HUES6 (cell line): ENCODE measurements at regions not wholly inside any gene's neighbourhood (a gene's known extent, or its start where the extent isn't known, plus 50 kb on each side); places are given as distances from the start of the nearest gene placed in this dataset.
"Not testable (repeated sequence)": the region's sequence is repeated elsewhere in the genome, so short reads cannot be mapped to it uniquely, and the experiment has no call there.

Experiments used
- H3K27ac ChIP-seq: 2 replicates; pipeline ENCODE4 v1.7.0; 2013; ENCODE audit warnings: low read depth, mild to moderate bottlenecking, low read length, inconsistent platforms
- H3K27me3 ChIP-seq: 2 replicates; pipeline ENCODE4 v1.6.1; 2013; ENCODE audit warnings: low read length; ENCODE audit not compliant: control insufficient read depth, insufficient read depth
- H3K36me3 ChIP-seq: 2 replicates; pipeline ENCODE4 v1.6.1; 2013; ENCODE audit warnings: low read length; ENCODE audit not compliant: control insufficient read depth, insufficient read depth
- H3K4me1 ChIP-seq: 2 replicates; pipeline ENCODE4 v1.6.1; 2013; ENCODE audit warnings: low read length; ENCODE audit not compliant: control insufficient read depth, insufficient read depth
- H3K4me3 ChIP-seq: 2 replicates; pipeline ENCODE4 v1.5.1; 2013; ENCODE audit warnings: low read depth, low read length
- H3K9ac ChIP-seq: one replicate; pipeline ENCODE4 v1.6.1; 2013; ENCODE audit warnings: mild to moderate bottlenecking, low read length
- H3K9me3 ChIP-seq: 2 replicates; pipeline ENCODE4 v1.6.1; 2013; ENCODE audit warnings: low read depth, low read length; ENCODE audit not compliant: control insufficient read depth, insufficient read depth

- no peaks in the 10 kb centered on the region for H3K36me3 ChIP-seq
- H3K9me3 ChIP-seq: no peaks in the 10 kb centered on the region
- no peak overlapping the region for H3K27ac ChIP-seq
- no peak overlapping the region for H3K9ac ChIP-seq
- no peak overlapping the region for H3K4me3 ChIP-seq
- no peaks in the 10 kb centered on the region for H3K4me1 ChIP-seq
- H3K27me3 ChIP-seq: no peaks in the 10 kb centered on the region
These were observed 438.9 kb downstream of the NAV3 start for GRCh38 chr12:78269620-78270019.

- Histone ChIP-seq H3K9me3 (no peaks in the 10 kb centered on the region), H3K36me3 (no peaks in the 10 kb centered on the region), H3K27me3 (no peaks in the 10 kb centered on the region), H3K4me3 (no peak overlapping the region), H3K4me1 (no peaks in the 10 kb centered on the region), H3K27ac (no peak overlapping the region), H3K9ac (no peak overlapping the region)
These were observed 440.9 kb downstream of the NAV3 start for GRCh38 chr12:78271546-78271945.

GRCh38 chr12:78275886-78276285, 445.2 kb downstream of the NAV3 start:
- Histone ChIP-seq H3K4me3 (no peak overlapping the region), H3K27me3 (no peaks in the 10 kb centered on the region), H3K9me3 (peaks cover 19% of the 10 kb centered on the region), H3K27ac (no peak overlapping the region), H3K4me1 (no peaks in the 10 kb centered on the region), H3K36me3 (no peaks in the 10 kb centered on the region), H3K9ac (no peak overlapping the region)

- H3K27me3 ChIP-seq: no peaks in the 10 kb centered on the region
- no peak overlapping the region for H3K4me3 ChIP-seq
- no peaks in the 10 kb centered on the region for H3K4me1 ChIP-seq
- no peak overlapping the region for H3K27ac ChIP-seq
- H3K9me3 ChIP-seq: peaks cover 19% of the 10 kb centered on the region
- no peaks in the 10 kb centered on the region for H3K36me3 ChIP-seq
- no peak overlapping the region for H3K9ac ChIP-seq
These were observed 448.1 kb downstream of the NAV3 start for GRCh38 chr12:78278706-78279190.

- no peak overlapping the region for H3K4me3 ChIP-seq
- H3K36me3 ChIP-seq: no peaks in the 10 kb centered on the region
- no peaks in the 10 kb centered on the region for H3K4me1 ChIP-seq
- H3K9ac ChIP-seq: no peak overlapping the region
- no peaks in the 10 kb centered on the region for H3K27me3 ChIP-seq
- peaks cover 19% of the 10 kb centered on the region for H3K9me3 ChIP-seq
- H3K27ac ChIP-seq: no peak overlapping the region
These were observed 448.9 kb downstream of the NAV3 start for GRCh38 chr12:78279567-78279966.

- H3K36me3 ChIP-seq, H3K4me3 ChIP-seq, H3K27me3 ChIP-seq, H3K27ac ChIP-seq, H3K9ac ChIP-seq, H3K4me1 ChIP-seq: not testable (repeated sequence)
- peaks cover 19% of the 10 kb centered on the region for H3K9me3 ChIP-seq
These were observed 450.4 kb downstream of the NAV3 start for GRCh38 chr12:78281102-78281501.

- Histone ChIP-seq H3K9ac (no peak overlapping the region), H3K4me3 (no peak overlapping the region), H3K9me3 (0 out of 2 replicates have a peak, but pooled peaks cover 3% of the 10 kb centered on the region), H3K27me3 (no peaks in the 10 kb centered on the region), H3K27ac (no peak overlapping the region), H3K4me1 (no peaks in the 10 kb centered on the region), H3K36me3 (no peaks in the 10 kb centered on the region)
These were observed 453.7 kb downstream of the NAV3 start for GRCh38 chr12:78284417-78284816.

- Histone ChIP-seq H3K4me3 (no peak overlapping the region), H3K27me3 (no peaks in the 10 kb centered on the region), H3K4me1 (no peaks in the 10 kb centered on the region), H3K36me3 (no peaks in the 10 kb centered on the region), H3K9me3 (no peaks in the 10 kb centered on the region), H3K27ac (no peak overlapping the region), H3K9ac (no peak overlapping the region)
These were observed 460.1 kb downstream of the NAV3 start for GRCh38 chr12:78290606-78291345.

- H3K36me3 ChIP-seq: no peaks in the 10 kb centered on the region
- no peak overlapping the region for H3K4me3 ChIP-seq
- H3K9me3 ChIP-seq: no peaks in the 10 kb centered on the region
- H3K27me3 ChIP-seq: no peaks in the 10 kb centered on the region
- H3K4me1 ChIP-seq: no peaks in the 10 kb centered on the region
- H3K27ac ChIP-seq: no peak overlapping the region
- H3K9ac ChIP-seq: no peak overlapping the region
These were observed 462.5 kb downstream of the NAV3 start for GRCh38 chr12:78293059-78293686.

GRCh38 chr12:78301282-78301681, 470.6 kb downstream of the NAV3 start:
- H3K4me1 ChIP-seq, H3K36me3 ChIP-seq, H3K4me3 ChIP-seq, H3K9ac ChIP-seq, H3K27ac ChIP-seq, H3K27me3 ChIP-seq, H3K9me3 ChIP-seq: not testable (repeated sequence)

- Histone ChIP-seq H3K27ac (no peak overlapping the region), H3K4me3 (no peak overlapping the region), H3K36me3 (no peaks in the 10 kb centered on the region), H3K4me1 (no peaks in the 10 kb centered on the region), H3K9ac (no peak overlapping the region), H3K27me3 (no peaks in the 10 kb centered on the region), H3K9me3 (peaks cover 7% of the 10 kb centered on the region; the same call in 1 of the 2 replicates)
These were observed 475.1 kb downstream of the NAV3 start for GRCh38 chr12:78305808-78306207.
